ENCODE measurements at regions not wholly inside any gene's neighbourhood (a gene's known extent, or its start where the extent isn't known, plus 50 kb on each side); places are given as distances from the start of the nearest gene placed in this dataset.

- no peak for TF ChIP-seq CTCF (IDR thresholded peaks at IDR 0.05; ENCODE audit: extremely low read depth, insufficient read depth, missing control alignments)
- in situ Hi-C loops (cut with MboI; ENCODE audit: low pct_unique_long_range_greater_than_20kb, low sequenced_read_pairs, unreplicated experiment): no loop called here
- DNase-seq (ENCODE audit: low spot score): no peak
Observed at GRCh38 chr9:108607607-108608006, 248.2 kb downstream of the ACTL7B start.

- TF ChIP-seq CTCF (IDR thresholded peaks at IDR 0.05; ENCODE audit: extremely low read depth, insufficient read depth, missing control alignments): no peak
- in situ Hi-C loops (cut with MboI; ENCODE audit: low pct_unique_long_range_greater_than_20kb, low sequenced_read_pairs, unreplicated experiment): no loop called here
- DNase-seq (ENCODE audit: low spot score): no peak
Observed at GRCh38 chr9:108606401-108606800, 249.4 kb downstream of the ACTL7B start.

DNA sequence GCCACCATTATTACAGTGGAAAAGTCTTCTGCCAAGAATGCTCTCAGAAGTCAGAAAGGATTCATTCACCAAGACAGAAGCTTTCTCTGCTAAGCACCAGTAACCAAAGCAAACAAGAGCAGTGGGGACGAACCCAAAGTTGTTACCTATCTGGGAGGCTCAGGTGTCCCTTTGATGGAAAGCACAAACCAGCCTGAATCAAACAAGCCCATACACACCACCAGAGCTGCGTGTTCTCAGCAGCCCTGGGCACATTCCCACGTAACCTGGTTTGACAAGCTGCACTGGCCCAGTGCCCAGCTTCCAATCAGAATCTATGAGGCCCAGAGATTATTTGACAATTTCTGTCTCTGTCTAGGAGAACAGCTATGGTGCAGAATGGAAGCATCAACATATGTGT, 252.6 kb downstream of the ACTL7B start:
- no peak for DNase-seq (ENCODE audit: low spot score)
- in situ Hi-C loops (cut with MboI; ENCODE audit: low pct_unique_long_range_greater_than_20kb, low sequenced_read_pairs, unreplicated experiment): no loop called here
- TF ChIP-seq CTCF (IDR thresholded peaks at IDR 0.05; ENCODE audit: extremely low read depth, insufficient read depth, missing control alignments): no peak

DNA sequence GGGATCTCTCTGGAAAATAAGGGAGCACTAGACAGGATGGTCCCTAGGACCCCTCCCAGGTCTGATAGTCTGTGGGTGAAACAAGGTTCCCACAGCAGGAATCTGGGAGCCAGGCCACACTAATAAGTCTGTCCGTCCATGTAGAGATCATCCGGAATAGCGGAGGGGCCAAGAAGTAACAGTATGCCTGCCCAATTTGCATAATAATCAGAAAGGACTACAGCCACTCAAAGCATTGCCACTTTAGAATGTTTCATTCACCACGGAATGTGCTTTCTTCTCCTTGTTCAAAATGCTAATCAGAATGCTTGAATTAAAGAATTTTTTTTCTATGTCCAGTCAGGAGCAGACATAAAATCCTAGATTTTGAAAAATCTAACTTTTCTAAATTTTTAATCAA, 254.9 kb downstream of the ACTL7B start:
- no peak for DNase-seq (ENCODE audit: low spot score)
- in situ Hi-C loops (cut with MboI; ENCODE audit: low pct_unique_long_range_greater_than_20kb, low sequenced_read_pairs, unreplicated experiment): no loop called here
- no peak for TF ChIP-seq CTCF (IDR thresholded peaks at IDR 0.05; ENCODE audit: extremely low read depth, insufficient read depth, missing control alignments)

- no peak for DNase-seq (ENCODE audit: low spot score)
- in situ Hi-C loops (cut with MboI; ENCODE audit: low pct_unique_long_range_greater_than_20kb, low sequenced_read_pairs, unreplicated experiment): no loop called here
- TF ChIP-seq CTCF (IDR thresholded peaks at IDR 0.05; ENCODE audit: extremely low read depth, insufficient read depth, missing control alignments): no peak
Observed at GRCh38 chr9:108599571-108599970, 256.2 kb downstream of the ACTL7B start.

- no peak for TF ChIP-seq CTCF (IDR thresholded peaks at IDR 0.05; ENCODE audit: extremely low read depth, insufficient read depth, missing control alignments)
- in situ Hi-C loops (cut with MboI; ENCODE audit: low pct_unique_long_range_greater_than_20kb, low sequenced_read_pairs, unreplicated experiment): no loop called here
- no peak for DNase-seq (ENCODE audit: low spot score)
Observed at GRCh38 chr9:108591121-108591520, 264.7 kb downstream of the ACTL7B start.

DNA sequence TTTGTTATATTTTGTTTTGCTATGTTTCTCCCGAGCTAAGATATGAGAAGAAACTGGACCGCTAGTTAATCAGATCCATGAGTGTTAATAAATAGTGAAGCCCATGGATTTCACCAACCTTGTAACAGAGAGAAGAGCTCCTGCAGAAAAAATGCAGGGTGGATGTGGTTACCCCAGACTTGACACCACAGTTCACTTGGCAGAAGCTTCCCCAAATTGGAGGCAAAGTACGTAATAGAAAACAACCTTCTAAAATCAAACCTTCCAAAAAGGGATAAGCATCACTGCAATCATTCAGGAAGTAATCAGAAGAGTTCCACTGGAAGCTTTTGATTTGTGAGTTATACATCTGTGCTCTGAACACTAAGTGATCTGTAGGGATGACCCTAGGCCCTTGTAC, 267.5 kb downstream of the ACTL7B start:
- DNase-seq (ENCODE audit: low spot score): no peak
- TF ChIP-seq CTCF (IDR thresholded peaks at IDR 0.05; ENCODE audit: extremely low read depth, insufficient read depth, missing control alignments): no peak
- in situ Hi-C loops (cut with MboI; ENCODE audit: low pct_unique_long_range_greater_than_20kb, low sequenced_read_pairs, unreplicated experiment): no loop called here
